K562 (cell line): ENCODE measurements at regions not wholly inside any gene's neighbourhood (a gene's known extent, or its start where the extent isn't known, plus 50 kb on each side); places are given as distances from the start of the nearest gene placed in this dataset.

ENCODE experiments used
- ATAC-seq: fragments of 200-7000 bp; cut with Tn5 transposase; 3 replicates; pipeline ENCODE4 v1.9.1; 2020; ENCODE audit warnings: moderate library complexity
- BruUV-seq: library from RNA; stranded (reverse); fragments of 400-500 nt; replicated peaks from 2 replicates; lab custom pipeline; 2021; lab: Mats Ljungman, UMichigan
- CTCF ChIA-PET: fragments of 300-600 bp; formaldehyde crosslinking; extraction: SDS; loops from one replicate; lab custom pipeline; 2021; ENCODE audit warnings: low intra/inter-chr PET ratio; lab: Yijun Ruan, JAX
- POLR2A ChIA-PET: fragments of 300-600, 350-650 bp; sonication (Branson Sonifier 250); formaldehyde crosslinking; extraction: SDS; loops from one replicate; lab custom pipeline; 2021; ENCODE audit warnings: antibody characterized with exemption, inconsistent platforms; lab: Yijun Ruan, JAX
- DNase-seq, 4 experiments: peaks; one replicate each; pipeline versions ENCODE4 v3.0.0 to v3.0.0-alpha.2; 2011 to 2018; ENCODE audit warnings: low spot score in 3 of 4, mixed read lengths in 3 of 4; ENCODE audit errors: extremely low read depth in 1 of 4
- FAIRE-seq: peaks from 2 replicates; lab custom pipeline; 2011; peaks lifted over from hg19 to GRCh38; lab: Jason Lieb, UNC
- H2AFZ ChIP-seq: 2 replicates; pipeline ENCODE4 v1.6.0; 2011; ENCODE audit warnings: low read depth, low read length, control low read depth, inconsistent platforms
- H3K27ac ChIP-seq: fragments of 200-600 bp; 3 replicates; pipeline ENCODE4 v1.8.0; 2011; ENCODE audit warnings: low read depth, mild to moderate bottlenecking, control low read depth, inconsistent platforms, low read length, moderate library complexity, mixed read lengths; ENCODE audit errors: extremely low read depth
- H3K27me3 ChIP-seq, 2 experiments: fragments of 300-600 bp in 1 of 2; 2 replicates in 1 of 2; 3 replicates in 1 of 2; pipeline versions ENCODE4 v1.6.0 to v1.8.0; 2011; ENCODE audit warnings: inconsistent platforms in 2 of 2, low read length in 2 of 2, mild to moderate bottlenecking in 1 of 2, mixed read lengths in 1 of 2, moderate library complexity in 1 of 2; ENCODE audit not compliant: control insufficient read depth in 2 of 2, insufficient read depth in 2 of 2
- H3K36me3 ChIP-seq: fragments of 300-600 bp; 3 replicates; pipeline ENCODE4 v1.8.0; 2011; ENCODE audit warnings: mild to moderate bottlenecking, low read length, inconsistent platforms; ENCODE audit not compliant: control insufficient read depth, insufficient read depth
- H3K4me1 ChIP-seq, 2 experiments: fragments of 200-600 bp in 1 of 2; replicated peaks in 1 of 2; 2 replicates in 1 of 2; 3 replicates in 1 of 2; pipeline versions ENCODE4 v1.5.1 to v1.8.0; 2011; ENCODE audit warnings: inconsistent platforms in 2 of 2, low read length in 2 of 2, mild to moderate bottlenecking in 1 of 2, mixed read lengths in 1 of 2, moderate library complexity in 1 of 2; ENCODE audit not compliant: control insufficient read depth in 2 of 2, insufficient read depth in 2 of 2
- H3K4me2 ChIP-seq: 2 replicates; pipeline ENCODE4 v1.6.1; 2011; ENCODE audit warnings: low read length, control low read depth, inconsistent platforms, mixed read lengths; ENCODE audit not compliant: insufficient read depth
- H3K4me3 ChIP-seq: fragments of 200-600 bp; sonication (generic), shearing (Covaris generic); 2 replicates; pipeline ENCODE4 v1.5.1; 2016; ENCODE audit warnings: control low read depth, inconsistent platforms
- H3K79me2 ChIP-seq: fragments of 200-600 bp; 3 replicates; pipeline ENCODE4 v1.8.0; 2011; ENCODE audit warnings: low read length, inconsistent platforms; ENCODE audit not compliant: control insufficient read depth, insufficient read depth
- H3K9ac ChIP-seq, 2 experiments: 2 replicates each; pipeline versions ENCODE4 v1.6.0 to v1.6.1; 2011; ENCODE audit warnings: low read depth in 2 of 2, low read length in 2 of 2, control low read depth in 1 of 2, inconsistent platforms in 1 of 2, mild to moderate bottlenecking in 1 of 2, mixed read lengths in 1 of 2; ENCODE audit not compliant: insufficient read depth in 1 of 2
- H3K9me1 ChIP-seq: one replicate; pipeline ENCODE4 v1.6.0; 2011; ENCODE audit warnings: inconsistent platforms, mild to moderate bottlenecking, low read length, moderate library complexity; ENCODE audit not compliant: control insufficient read depth, insufficient read depth
- H3K9me3 ChIP-seq: replicated peaks from 2 replicates; pipeline ENCODE4 v1.5.1; 2011; ENCODE audit warnings: low read depth, low read length, inconsistent platforms; ENCODE audit not compliant: control insufficient read depth, insufficient read depth
- H4K20me1 ChIP-seq: replicated peaks from 2 replicates; pipeline ENCODE4 v1.6.1; 2011; ENCODE audit warnings: low read length, inconsistent platforms, mixed read lengths; ENCODE audit not compliant: control insufficient read depth, insufficient read depth
- C11orf30 ChIP-seq: fragments of 450-650 bp; IDR thresholded peaks from 2 replicates; pipeline ENCODE4 v1.6.1; 2016; ENCODE audit warnings: low read depth, mild to moderate bottlenecking
- DPF2 ChIP-seq: fragments of 450-650 bp; IDR thresholded peaks from 2 replicates; pipeline ENCODE4 v1.6.1; 2016
- EP400 ChIP-seq: fragments of 450-650 bp; IDR thresholded peaks from 2 replicates; pipeline ENCODE4 v1.6.1; 2017; ENCODE audit warnings: antibody characterized with exemption, mild to moderate bottlenecking, moderate library complexity
- NFIC ChIP-seq: fragments of 450-650 bp; IDR thresholded peaks from 2 replicates; pipeline ENCODE4 v1.6.1; 2017; ENCODE audit warnings: mild to moderate bottlenecking, inconsistent platforms
- TEAD1 ChIP-seq, 2 experiments: fragments of 450-650 bp in 1 of 2; sonication (generic) in 1 of 2; formaldehyde crosslinking; IDR thresholded peaks; 2 replicates each; pipeline versions ENCODE4 v1.4.0 to v1.8.0; 2020 to 2022; ENCODE audit warnings: mild to moderate bottlenecking in 2 of 2, missing genetic modification reagents in 1 of 2
- ZNF316 ChIP-seq: fragments of 450-650 bp; IDR thresholded peaks from 2 replicates; pipeline ENCODE4 v1.6.1; 2016
- WGBS: fragments of 100-300 bp; shearing (Covaris generic); methylation state at CpG from one replicate; pipeline ENCODE4 v1.1.6; 2016; ENCODE audit warnings: low coverage, mixed read lengths; ENCODE audit not compliant: insufficient coverage; ENCODE audit errors: missing lambda C conversion rate; 5-methylcytosine and 5-hydroxymethylcytosine counted together
- in situ Hi-C: fragments of 300-500 bp; cut with MboI; formaldehyde crosslinking; loops from 4 replicates; pipeline ENCODE4 v1.15.0; 2018; ENCODE audit warnings: inconsistent platforms, mixed read lengths
- intact Hi-C: fragments of 100-400 bp; cut with micrococcal nuclease; formaldehyde crosslinking; loops from 2 replicates; pipeline ENCODE4 v1.14.2; 2022

GRCh38 chr3:193905541-193906396 lies 230.2 kb upstream of the HES1 start:
- POLR2A ChIA-PET, result interaction anchor here (0.8 kb wide), 1 partner anchor 8 kb away, joined by 3 read pairs; no protein-coding TSS in a partner anchor

DNA sequence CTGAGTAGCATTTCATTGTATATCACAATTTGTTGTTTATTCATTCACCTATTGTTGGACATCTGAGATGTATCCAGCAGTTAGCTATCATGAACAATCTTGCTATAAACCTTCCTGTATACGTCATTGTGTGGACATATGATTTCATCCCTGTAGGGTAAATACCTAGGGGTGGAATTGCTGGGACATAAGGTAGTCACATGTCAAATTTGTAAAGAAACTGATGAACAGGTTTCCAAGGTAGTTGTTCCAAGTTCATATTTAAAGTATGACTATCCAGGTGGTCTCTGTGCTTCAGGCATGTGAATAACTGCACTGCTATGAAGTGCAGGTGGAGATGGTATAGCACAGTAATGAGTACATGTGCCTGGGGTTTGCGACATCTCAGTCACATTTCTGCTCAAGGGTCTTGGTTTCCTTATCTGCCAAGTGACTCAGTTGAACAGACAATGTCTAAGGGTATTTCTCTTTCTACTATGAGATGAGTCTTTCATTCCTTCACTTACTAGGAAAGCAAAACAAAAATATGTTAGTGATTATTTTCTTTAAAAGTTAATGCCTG lies 229.0 kb upstream of the HES1 start:
- FAIRE-seq (no peak), ATAC-seq (no peak), DNase-seq (no peak)
- Histone ChIP-seq H3K4me2 (no peak overlapping the region), H3K9me3 (no peaks in the 10 kb centered on the region), H3K79me2 (peaks cover 4% of the 10 kb centered on the region; the same call in 1 of the 3 replicates), H3K9me1 (peaks cover 5% of the 10 kb centered on the region), H3K27me3 (no peaks in the 10 kb centered on the region), H3K36me3 (no peaks in the 10 kb centered on the region), H3K27ac (no peak overlapping the region), H2AFZ (peak overlapping the region; percentile 35; the same call in 1 of the 2 replicates), H3K4me1 (peaks cover 19 to 43% of the 10 kb centered on the region in 2 experiments), H3K9ac (no peak overlapping the region), H3K4me3 (no peak overlapping the region), H4K20me1 (no peaks in the 10 kb centered on the region)
- ChIA-PET CTCF (no interaction called here), POLR2A (interaction anchor here (1.1 kb wide), 1 partner anchor 229 kb away, joined by 3 read pairs; the partner anchor contains the start of gene HES1)
- 75% methylated on average over 2 of the region's 2 CpGs for WGBS
- intact Hi-C loops, result no loop called here
- in situ Hi-C loops, result no loop called here
- no TSS peak for BruUV-seq
- TF ChIP-seq TEAD1 (CRISPR knock-in tag; IDR thresholded peaks at IDR 0.05), result no peak

More at GRCh38 chr3:193905541-193906396, 230.2 kb upstream of the HES1 start:
- Histone ChIP-seq H2AFZ (no peak overlapping the region), H3K4me3 (no peak overlapping the region), H3K9me1 (peaks cover 5% of the 10 kb centered on the region), H3K9me3 (peaks cover 4% of the 10 kb centered on the region; the same call in 1 of the 2 replicates), H4K20me1 (no peaks in the 10 kb centered on the region), H3K4me2 (no peak overlapping the region), H3K27ac (no peak overlapping the region), H3K36me3 (no peaks in the 10 kb centered on the region), H3K27me3 (no peaks in the 10 kb centered on the region), H3K4me1 (peaks cover 16 to 32% of the 10 kb centered on the region in 2 experiments), H3K79me2 (no peaks in the 10 kb centered on the region), H3K9ac (0 out of 4 replicates have a peak overlapping the region, but pooled peaks of 1 of the 2 experiments have one; percentile 18)
- TF ChIP-seq C11orf30 (peak; percentile 17; the same call in 1 of the 2 replicates), ZNF316 (peak; percentile 66; the same call in 1 of the 2 replicates), NFIC (peak; percentile 22; the same call in 1 of the 2 replicates), DPF2 (no peak), EP400 (no peak)
- BruUV-seq, result no TSS peak
- ATAC-seq (no peak), DNase-seq (no peak), FAIRE-seq (no peak)
- intact Hi-C loops (no loop called here), in situ Hi-C loops (no loop called here)
- 85% methylated on average over 14 of the region's 14 CpGs for WGBS
- CTCF ChIA-PET, result no interaction called here
